ENCODE measurements at regions not wholly inside any gene's neighbourhood (a gene's known extent, or its start where the extent isn't known, plus 50 kb on each side); places are given as distances from the start of the nearest gene placed in this dataset.

DNA sequence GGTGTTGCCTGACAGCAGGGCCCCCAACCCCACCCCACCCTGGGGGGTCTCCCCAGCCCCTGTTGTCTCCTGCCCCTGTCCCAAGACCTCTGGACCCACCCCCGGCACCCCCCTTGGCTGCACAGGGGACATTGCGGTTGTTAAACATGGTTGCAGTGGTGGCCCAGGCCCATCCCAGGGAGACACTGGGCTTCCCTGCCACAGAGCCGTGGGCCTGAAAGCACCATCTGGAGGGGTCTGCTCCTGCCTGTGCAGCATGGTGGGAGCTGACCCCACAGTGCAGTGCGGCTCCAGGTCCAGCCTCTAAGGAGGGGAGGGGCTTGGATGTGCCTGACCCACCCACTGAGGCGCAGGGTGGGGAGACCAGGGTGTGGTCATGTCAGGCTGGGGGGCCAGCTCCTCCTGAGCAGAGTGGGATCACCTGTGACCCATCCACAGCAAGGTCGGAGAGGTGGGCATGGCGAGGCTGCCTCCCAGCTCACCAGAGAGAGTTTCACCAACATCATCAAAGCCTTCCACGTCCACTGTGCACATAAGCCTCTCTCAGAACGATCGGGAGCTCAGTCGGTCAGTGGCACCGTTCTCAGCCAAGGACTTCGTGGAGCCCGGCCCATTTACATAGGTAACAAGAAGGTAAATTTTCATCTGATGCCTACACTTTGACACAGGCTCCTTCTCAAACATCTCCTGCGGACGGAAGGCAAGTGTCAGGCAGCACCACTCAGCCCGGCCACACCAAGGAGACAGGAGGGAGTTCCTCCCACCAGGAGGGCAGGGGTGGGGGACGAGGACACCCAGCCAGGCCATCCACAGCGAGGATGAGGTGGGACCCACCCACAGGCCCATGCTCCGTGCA, 201.1 kb downstream of the BRD1 start:
- no peak overlapping the region for H3K27ac Mint-ChIP-seq
- no peaks in the 10 kb centered on the region for H3K9me3 Mint-ChIP-seq
- H3K27me3 Mint-ChIP-seq (ENCODE audit: low read depth), result peaks cover 44% of the 10 kb centered on the region
- peaks cover 22% of the 10 kb centered on the region for H3K4me1 Mint-ChIP-seq
- H3K4me3 Mint-ChIP-seq, result no peak overlapping the region
- H3K36me3 Mint-ChIP-seq (ENCODE audit: low read depth), result no peaks in the 10 kb centered on the region
- TF ChIP-seq, protein P1, sequence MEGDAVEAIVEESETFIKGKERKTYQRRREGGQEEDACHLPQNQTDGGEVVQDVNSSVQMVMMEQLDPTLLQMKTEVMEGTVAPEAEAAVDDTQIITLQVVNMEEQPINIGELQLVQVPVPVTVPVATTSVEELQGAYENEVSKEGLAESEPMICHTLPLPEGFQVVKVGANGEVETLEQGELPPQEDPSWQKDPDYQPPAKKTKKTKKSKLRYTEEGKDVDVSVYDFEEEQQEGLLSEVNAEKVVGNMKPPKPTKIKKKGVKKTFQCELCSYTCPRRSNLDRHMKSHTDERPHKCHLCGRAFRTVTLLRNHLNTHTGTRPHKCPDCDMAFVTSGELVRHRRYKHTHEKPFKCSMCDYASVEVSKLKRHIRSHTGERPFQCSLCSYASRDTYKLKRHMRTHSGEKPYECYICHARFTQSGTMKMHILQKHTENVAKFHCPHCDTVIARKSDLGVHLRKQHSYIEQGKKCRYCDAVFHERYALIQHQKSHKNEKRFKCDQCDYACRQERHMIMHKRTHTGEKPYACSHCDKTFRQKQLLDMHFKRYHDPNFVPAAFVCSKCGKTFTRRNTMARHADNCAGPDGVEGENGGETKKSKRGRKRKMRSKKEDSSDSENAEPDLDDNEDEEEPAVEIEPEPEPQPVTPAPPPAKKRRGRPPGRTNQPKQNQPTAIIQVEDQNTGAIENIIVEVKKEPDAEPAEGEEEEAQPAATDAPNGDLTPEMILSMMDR (IDR thresholded peaks at IDR 0.05; ENCODE audit: unreplicated experiment in 3 of 3), result no peak

DNA sequence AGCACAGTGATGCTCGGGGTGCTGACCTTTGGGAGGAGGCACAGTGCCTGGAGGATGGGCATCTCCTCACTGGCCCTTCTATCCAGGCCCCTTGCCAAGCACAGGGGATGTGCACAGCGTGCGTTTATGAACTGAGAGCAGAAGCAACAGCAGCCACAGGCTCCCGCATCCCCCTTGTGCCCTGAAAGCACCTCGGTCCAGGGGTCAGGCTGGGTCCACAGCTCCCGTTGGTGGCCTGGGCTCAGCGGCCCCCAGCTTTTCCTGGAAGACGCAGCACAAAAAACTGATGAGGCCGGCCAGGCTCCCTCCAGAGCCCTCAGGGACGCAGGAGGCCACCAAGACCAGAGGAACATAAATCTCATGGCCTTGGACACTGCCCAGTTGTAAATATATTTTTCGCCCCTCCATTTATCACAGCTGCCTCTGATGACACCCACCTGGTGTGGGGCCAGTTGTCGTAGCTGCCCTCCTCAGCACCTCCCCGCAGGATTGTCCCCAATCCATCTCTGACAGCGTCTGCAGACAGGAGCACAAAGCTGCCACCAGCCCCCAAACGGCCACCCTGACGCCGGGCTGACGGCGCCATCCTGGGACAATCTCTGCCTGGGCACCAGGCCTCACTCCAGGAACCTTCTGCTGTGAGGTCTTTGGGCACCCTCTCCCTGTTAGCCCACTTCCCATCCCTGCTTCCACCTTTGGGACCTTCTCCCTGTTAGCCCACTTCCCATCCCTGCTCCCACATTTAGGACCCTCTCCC, 203.1 kb downstream of the BRD1 start:
- no peaks in the 10 kb centered on the region for H3K9me3 Mint-ChIP-seq
- H3K4me1 Mint-ChIP-seq, result peaks cover 16% of the 10 kb centered on the region
- H3K27me3 Mint-ChIP-seq (ENCODE audit: low read depth), result peaks cover 50% of the 10 kb centered on the region
- no peak overlapping the region for H3K27ac Mint-ChIP-seq
- TF ChIP-seq, protein P1 (IDR thresholded peaks at IDR 0.05; ENCODE audit: unreplicated experiment in 3 of 3), result no peak
- no peak overlapping the region for H3K4me3 Mint-ChIP-seq
- no peaks in the 10 kb centered on the region for H3K36me3 Mint-ChIP-seq (ENCODE audit: low read depth)

DNA sequence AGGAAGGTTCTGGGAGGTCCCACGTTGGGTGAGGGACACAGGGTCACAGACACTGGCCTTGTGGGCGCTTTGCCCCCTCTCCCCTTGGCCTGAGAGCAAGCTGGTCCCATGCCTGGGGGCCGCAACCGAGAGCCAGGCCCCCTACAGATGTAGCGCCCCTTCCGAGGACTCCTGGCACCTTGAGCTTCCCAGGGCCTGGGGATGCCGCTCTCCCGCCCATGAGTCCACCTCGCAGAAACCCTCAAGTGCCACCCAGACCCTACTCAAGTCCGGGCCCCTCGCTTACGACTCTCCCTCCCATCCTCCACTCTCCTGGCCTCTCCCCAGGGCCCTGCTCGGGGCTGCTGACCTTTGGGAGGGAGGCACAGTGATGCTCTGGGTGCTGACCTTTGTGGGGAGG, 204.0 kb downstream of the BRD1 start:
- H3K4me1 Mint-ChIP-seq, result peaks cover 12% of the 10 kb centered on the region
- H3K4me3 Mint-ChIP-seq, result no peak overlapping the region
- H3K27me3 Mint-ChIP-seq (ENCODE audit: low read depth), result peaks cover 44% of the 10 kb centered on the region
- TF ChIP-seq, protein P1 (IDR thresholded peaks at IDR 0.05; ENCODE audit: unreplicated experiment in 3 of 3), result no peak
- H3K36me3 Mint-ChIP-seq (ENCODE audit: low read depth), result no peaks in the 10 kb centered on the region
- H3K27ac Mint-ChIP-seq, result no peak overlapping the region
- H3K9me3 Mint-ChIP-seq, result no peaks in the 10 kb centered on the region

DNA sequence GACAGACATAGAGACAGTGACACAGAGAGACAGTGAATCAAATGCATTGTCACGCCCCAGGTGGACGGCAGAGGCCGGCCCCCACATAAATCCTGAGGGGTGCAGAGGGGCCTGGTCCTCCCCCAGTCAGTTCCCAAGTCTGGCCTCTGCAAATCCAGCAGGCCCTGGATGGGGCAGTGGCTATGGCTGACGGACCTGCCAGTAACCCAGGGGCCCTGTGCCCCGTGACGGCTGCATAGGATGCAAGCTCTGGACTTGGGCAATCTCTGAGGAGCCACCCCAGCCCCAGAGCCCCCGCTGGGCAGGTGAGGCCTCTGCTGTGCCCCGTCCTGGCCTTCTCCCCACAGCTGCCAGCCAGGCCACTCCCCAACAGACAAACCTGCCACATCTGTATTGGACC, 204.5 kb downstream of the BRD1 start:
- TF ChIP-seq, protein P1 (IDR thresholded peaks at IDR 0.05; ENCODE audit: unreplicated experiment in 3 of 3), result no peak
- Mint-ChIP-seq H3K9me3 (no peaks in the 10 kb centered on the region), H3K36me3 (ENCODE audit: low read depth) (no peaks in the 10 kb centered on the region), H3K27ac (no peak overlapping the region), H3K4me1 (peaks cover 7% of the 10 kb centered on the region), H3K4me3 (no peak overlapping the region), H3K27me3 (ENCODE audit: low read depth) (peaks cover 45% of the 10 kb centered on the region)

DNA sequence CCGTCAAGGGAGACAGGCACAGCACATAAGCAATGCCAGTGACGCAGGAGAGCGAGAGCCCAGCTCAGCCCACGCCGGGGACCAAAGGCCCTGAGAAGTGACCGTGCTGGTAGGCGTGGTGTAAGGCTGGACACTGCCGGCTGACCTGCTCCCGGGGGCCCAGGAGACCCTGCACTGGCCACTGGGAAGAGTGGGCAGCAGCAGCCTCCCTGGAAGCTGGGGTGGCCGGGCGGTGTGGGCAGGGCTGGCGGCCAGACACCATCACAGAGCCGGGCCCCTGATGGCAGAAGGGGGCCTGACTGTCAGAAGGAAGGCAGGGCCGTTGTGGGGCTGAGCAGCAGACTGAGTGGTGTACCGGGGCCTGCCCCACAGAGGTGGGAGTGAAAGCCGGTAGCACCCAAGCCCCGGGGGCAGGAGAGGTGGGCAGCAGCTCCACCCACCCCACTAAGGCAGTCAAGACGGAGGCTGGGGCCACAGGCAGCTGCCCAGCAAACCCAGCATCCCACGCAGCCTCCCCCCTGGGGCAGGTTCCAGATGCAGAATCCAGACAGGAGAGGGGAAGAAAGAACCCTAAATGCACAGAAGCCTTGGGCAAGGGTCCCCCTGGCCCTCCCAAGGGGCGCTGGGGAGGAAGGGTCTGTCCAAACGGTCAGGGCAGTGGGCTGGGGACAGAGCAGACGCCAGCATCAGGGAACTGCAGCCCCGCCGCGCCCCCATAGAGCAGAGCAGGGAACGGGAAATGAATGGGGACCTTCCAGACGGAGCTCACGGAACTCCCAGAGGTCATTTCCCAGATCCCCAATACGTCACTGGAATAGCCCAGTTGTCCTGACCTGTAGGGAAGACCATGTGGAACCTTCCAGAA, 205.2 kb downstream of the BRD1 start:
- H3K27me3 Mint-ChIP-seq (ENCODE audit: low read depth), result peaks cover 52% of the 10 kb centered on the region
- H3K27ac Mint-ChIP-seq, result no peak overlapping the region
- peaks cover 6% of the 10 kb centered on the region for H3K4me1 Mint-ChIP-seq
- no peak overlapping the region for H3K4me3 Mint-ChIP-seq
- TF ChIP-seq, protein P1 (IDR thresholded peaks at IDR 0.05; ENCODE audit: unreplicated experiment in 3 of 3), result no peak
- no peaks in the 10 kb centered on the region for H3K9me3 Mint-ChIP-seq
- H3K36me3 Mint-ChIP-seq (ENCODE audit: low read depth), result no peaks in the 10 kb centered on the region

Measured in nephron (organoid).